ENCODE measurements at regions not wholly inside any gene's neighbourhood (a gene's known extent, or its start where the extent isn't known, plus 50 kb on each side); places are given as distances from the start of the nearest gene placed in this dataset.

GRCh38 chr5:103489307-103489706 lies 73.3 kb downstream of the NUDT12 start:
- no peak for TF ChIP-seq CTCF (IDR thresholded peaks at IDR 0.05)
- no peak for TF ChIP-seq SIN3A (IDR thresholded peaks at IDR 0.05; ENCODE audit: borderline replicate concordance, insufficient read depth, low read depth, low read length)
- no peak for TF ChIP-seq TCF7L2 (IDR thresholded peaks at IDR 0.05; ENCODE audit: low read depth, low read length)
- TF ChIP-seq POLR2AphosphoS5 (IDR thresholded peaks at IDR 0.05; ENCODE audit: low read depth, low read length), result no peak
- TF ChIP-seq REST (IDR thresholded peaks at IDR 0.05; ENCODE audit: insufficient read depth in 1 of 2, low read depth in 2 of 2, low read length in 1 of 2), result no peak

Data from Panc1 (cell line).